Sigmoid colon (tissue), 6 donors: ENCODE measurements at regions not wholly inside any gene's neighbourhood (a gene's known extent, or its start where the extent isn't known, plus 50 kb on each side); places are given as distances from the start of the nearest gene placed in this dataset.

Source experiments
- DNase-seq: peaks from one replicate; pipeline ENCODE4 v3.0.0-alpha.2; 2019
- H3K27ac ChIP-seq, 4 donors: fragments of 200-600 bp; sonication (generic); one replicate each; pipeline ENCODE4 v1.5.1; 2016 to 2019; ENCODE audit warnings: mild to moderate bottlenecking in 1 of 4
- H3K27me3 ChIP-seq, 3 donors: fragments of 200-600 bp; sonication (generic); one replicate each; pipeline ENCODE4 v1.5.1; 2019; ENCODE audit warnings: mild to moderate bottlenecking in 1 of 3
- H3K36me3 ChIP-seq, 4 donors: fragments of 200-600 bp; sonication (generic); one replicate each; pipeline ENCODE4 v1.5.1; 2016 to 2019
- H3K4me1 ChIP-seq, 4 donors: fragments of 200-600 bp; sonication (generic); one replicate each; pipeline ENCODE4 v1.5.1; 2017 to 2019
- H3K4me3 ChIP-seq, 4 donors: fragments of 200-600 bp; sonication (generic); one replicate each; pipeline ENCODE4 v1.5.1; 2017 to 2019; ENCODE audit warnings: mild to moderate bottlenecking in 2 of 4, moderate library complexity in 1 of 4
- H3K9me3 ChIP-seq, 4 donors: fragments of 200-600 bp in 3 of 4; sonication (generic) in 3 of 4; one replicate each; pipeline versions ENCODE4 v1.5.1 to v1.6.1; 2013 to 2019
- EP300 ChIP-seq, 4 donors: sonication (generic); formaldehyde crosslinking; IDR thresholded peaks; one replicate each; pipeline ENCODE4 v1.6.1; 2017; ENCODE audit warnings: antibody characterized with exemption in 4 of 4
- POLR2A ChIP-seq, 2 donors: fragments of 450-650 bp; IDR thresholded peaks; one replicate each; pipeline ENCODE4 v1.6.1; 2016; ENCODE audit warnings: antibody characterized with exemption in 2 of 2, mild to moderate bottlenecking in 2 of 2, moderate library complexity in 2 of 2
- POLR2AphosphoS5 ChIP-seq, 4 donors: sonication (generic); formaldehyde crosslinking; IDR thresholded peaks; one replicate each; pipeline ENCODE4 v1.6.1; 2017; ENCODE audit warnings: antibody characterized with exemption in 4 of 4
- WGBS, 2 donors: extraction: QIAGEN DNeasy Blood & Tissue Kit; methylation state at CpG; one replicate each; pipeline ENCODE4 v1.1.7; 2013; 5-methylcytosine and 5-hydroxymethylcytosine counted together
- intact Hi-C: fragments of 100-400 bp; cut with DNase I; formaldehyde crosslinking; loops from one replicate; pipeline ENCODE4 v1.15.1; 2023
- TF ChIP-seq, protein P1 (sequence below), 4 experiments: fragments of 450-650 bp in 3 of 4; fragments of 200-600 bp in 1 of 4; IDR thresholded peaks; one replicate each; pipeline ENCODE4 v1.5.1; 2016 to 2019; ENCODE audit warnings: antibody characterized with exemption in 4 of 4, mild to moderate bottlenecking in 3 of 4, moderate library complexity in 2 of 4
- donor health status: healthy with polysubstance abuse.
- donor health status: healthy.

- Histone ChIP-seq H3K4me1 (no peaks in the 10 kb centered on the region), H3K27ac (no peak overlapping the region), H3K9me3 (no peaks in the 10 kb centered on the region), H3K4me3 (no peak overlapping the region), H3K36me3 (no peaks in the 10 kb centered on the region), H3K27me3 (peaks cover 0 to 79% (median 28%) of the 10 kb centered on the region in 3 donors)
- intact Hi-C loops: no loop called here
- peak; percentile 56 for DNase-seq
- 82 to 87% methylated on average over 31 of the region's 31 CpGs for WGBS, 2 donors
- TF ChIP-seq EP300 (IDR thresholded peaks at IDR 0.05): no peak
Measured at GRCh38 chr20:63091901-63092659, 85.3 kb upstream of the BHLHE23 start.

DNA sequence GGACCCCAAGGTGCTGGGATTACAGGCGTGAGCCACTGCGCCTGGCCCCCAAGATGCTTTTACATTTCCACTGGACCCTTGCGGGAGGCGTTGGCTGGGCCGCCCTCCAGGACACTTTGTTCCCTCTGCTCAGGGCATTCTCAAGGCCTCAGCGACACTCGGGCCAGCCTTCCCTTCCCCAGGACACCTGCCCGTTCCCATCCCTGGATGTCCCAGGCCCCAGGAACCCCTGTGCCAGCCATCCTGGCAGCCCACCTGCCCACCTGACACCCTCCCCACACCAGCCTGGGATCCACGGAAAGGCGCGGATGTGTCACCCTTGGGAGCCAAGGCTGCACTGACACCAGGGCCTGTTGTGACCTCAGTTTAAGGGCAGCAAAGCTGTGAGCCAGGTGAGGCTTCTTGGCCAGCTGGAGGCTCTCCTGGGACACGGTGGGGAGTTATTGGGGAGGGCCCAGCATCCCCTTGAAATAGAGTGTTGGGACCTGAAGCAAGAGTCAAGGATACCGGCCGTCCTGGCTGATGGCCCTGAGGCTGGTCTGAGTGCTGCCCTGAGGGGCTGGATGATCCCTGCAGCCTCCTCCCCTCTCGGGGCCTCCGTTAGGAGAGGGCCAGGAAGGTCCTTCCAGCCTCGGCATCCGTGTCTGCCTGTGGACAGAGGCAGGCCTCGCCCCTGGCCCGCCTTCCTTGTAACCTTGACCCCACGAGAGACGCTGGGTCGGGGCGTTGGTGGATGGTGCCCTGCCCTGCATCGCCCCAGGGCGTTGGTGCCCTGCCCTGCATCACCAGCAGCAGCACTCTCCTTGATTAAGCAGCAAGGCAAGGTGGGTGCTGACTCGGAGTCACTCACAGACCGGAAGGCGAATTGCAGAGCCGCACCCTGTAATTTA is 84.2 kb upstream of the BHLHE23 start:
- Histone ChIP-seq H3K9me3 (no peaks in the 10 kb centered on the region), H3K27me3 (peaks cover 0 to 68% (median 20%) of the 10 kb centered on the region in 3 donors), H3K36me3 (no peaks in the 10 kb centered on the region), H3K4me1 (no peaks in the 10 kb centered on the region), H3K4me3 (no peak overlapping the region), H3K27ac (no peak overlapping the region)
- 47 to 74% methylated on average over 30 of the region's 30 CpGs for WGBS, 2 donors
- intact Hi-C loops: no loop called here
- peak; percentile 39 for DNase-seq
- no peak for TF ChIP-seq POLR2A (IDR thresholded peaks at IDR 0.05)
- TF ChIP-seq POLR2AphosphoS5 (IDR thresholded peaks at IDR 0.05): no peak
- TF ChIP-seq, protein P1, sequence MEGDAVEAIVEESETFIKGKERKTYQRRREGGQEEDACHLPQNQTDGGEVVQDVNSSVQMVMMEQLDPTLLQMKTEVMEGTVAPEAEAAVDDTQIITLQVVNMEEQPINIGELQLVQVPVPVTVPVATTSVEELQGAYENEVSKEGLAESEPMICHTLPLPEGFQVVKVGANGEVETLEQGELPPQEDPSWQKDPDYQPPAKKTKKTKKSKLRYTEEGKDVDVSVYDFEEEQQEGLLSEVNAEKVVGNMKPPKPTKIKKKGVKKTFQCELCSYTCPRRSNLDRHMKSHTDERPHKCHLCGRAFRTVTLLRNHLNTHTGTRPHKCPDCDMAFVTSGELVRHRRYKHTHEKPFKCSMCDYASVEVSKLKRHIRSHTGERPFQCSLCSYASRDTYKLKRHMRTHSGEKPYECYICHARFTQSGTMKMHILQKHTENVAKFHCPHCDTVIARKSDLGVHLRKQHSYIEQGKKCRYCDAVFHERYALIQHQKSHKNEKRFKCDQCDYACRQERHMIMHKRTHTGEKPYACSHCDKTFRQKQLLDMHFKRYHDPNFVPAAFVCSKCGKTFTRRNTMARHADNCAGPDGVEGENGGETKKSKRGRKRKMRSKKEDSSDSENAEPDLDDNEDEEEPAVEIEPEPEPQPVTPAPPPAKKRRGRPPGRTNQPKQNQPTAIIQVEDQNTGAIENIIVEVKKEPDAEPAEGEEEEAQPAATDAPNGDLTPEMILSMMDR (IDR thresholded peaks at IDR 0.05): no peak
- TF ChIP-seq EP300 (IDR thresholded peaks at IDR 0.05): no peak

DNA sequence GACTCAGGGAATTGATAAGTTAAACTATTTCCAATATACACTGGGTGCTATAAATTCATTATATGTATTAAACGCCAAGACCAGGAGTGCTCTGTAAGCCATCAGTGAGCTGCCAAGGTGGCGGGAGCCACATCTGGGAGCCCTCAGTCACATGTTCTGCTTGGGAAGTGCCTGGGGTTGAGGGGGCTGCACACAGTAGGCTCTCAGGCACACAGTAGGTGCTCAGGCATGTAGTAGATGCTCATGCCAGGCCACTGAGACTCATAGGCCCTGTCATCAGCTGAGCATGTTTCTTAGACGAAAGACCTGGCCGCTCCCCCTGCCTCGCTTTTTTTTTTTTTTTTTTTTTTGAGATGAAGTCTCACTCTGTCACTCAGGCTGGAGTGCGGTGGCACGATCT is 83.3 kb upstream of the BHLHE23 start:
- H3K4me3 ChIP-seq: no peak overlapping the region
- peaks cover 0 to 67% (median 20%) of the 10 kb centered on the region in 3 donors for H3K27me3 ChIP-seq
- H3K9me3 ChIP-seq: no peaks in the 10 kb centered on the region
- H3K27ac ChIP-seq: no peak overlapping the region
- intact Hi-C loops: no loop called here
- TF ChIP-seq EP300 (IDR thresholded peaks at IDR 0.05) (no peak), POLR2AphosphoS5 (IDR thresholded peaks at IDR 0.05) (no peak), POLR2A (IDR thresholded peaks at IDR 0.05) (no peak)
- peak; percentile 26 for DNase-seq
- 81 to 83% methylated on average over 7 of the region's 7 CpGs for WGBS, 2 donors
- no peaks in the 10 kb centered on the region for H3K4me1 ChIP-seq
- no peaks in the 10 kb centered on the region for H3K36me3 ChIP-seq

DNA sequence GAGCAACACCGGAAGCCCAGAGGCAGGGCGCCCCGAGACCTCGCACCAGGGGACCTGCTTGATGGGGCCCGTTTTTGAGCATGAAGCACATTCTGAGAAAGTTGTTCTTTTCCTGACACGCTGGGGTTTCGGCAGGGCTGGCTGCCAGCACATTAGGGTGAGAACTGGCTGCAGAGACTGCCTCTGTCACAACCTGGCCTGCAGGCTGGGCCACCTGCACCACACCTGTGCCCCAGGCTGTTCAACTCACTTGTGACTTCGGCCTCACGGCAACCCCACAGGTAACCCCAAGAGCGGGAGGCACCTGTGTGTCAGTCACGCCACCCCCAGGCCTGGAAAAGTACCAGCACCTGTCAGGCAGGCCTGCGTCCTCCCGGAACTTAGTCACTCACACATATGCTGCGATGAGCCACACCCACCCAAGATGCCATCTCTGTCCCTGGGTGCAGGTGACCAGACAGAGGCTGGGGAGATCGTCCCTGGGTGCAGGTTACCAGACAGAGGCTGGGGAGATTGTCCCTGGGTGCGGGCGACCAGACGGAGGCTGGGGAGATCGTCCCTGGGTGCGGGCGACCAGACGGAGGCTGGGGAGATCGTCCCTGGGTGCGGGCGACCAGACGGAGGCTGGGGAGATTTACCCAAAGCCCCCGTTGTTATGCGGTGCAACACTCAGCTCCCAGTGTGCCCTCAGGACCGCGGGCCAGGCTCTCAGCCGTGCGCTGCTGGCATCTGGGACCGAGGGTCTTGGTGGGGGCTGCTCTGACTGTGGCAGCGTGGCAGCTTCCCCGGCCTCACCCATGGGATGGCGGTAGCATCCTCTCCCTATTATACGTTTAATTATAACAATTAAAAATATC is 82.5 kb upstream of the BHLHE23 start:
- H3K27ac ChIP-seq: no peak overlapping the region
- intact Hi-C loops: no loop called here
- peak; percentile 50 for DNase-seq

More for the DNA sequence above, 82.5 kb upstream of the BHLHE23 start:
- no peaks in the 10 kb centered on the region for H3K4me1 ChIP-seq
- peaks cover 0 to 67% (median 22%) of the 10 kb centered on the region in 3 donors for H3K27me3 ChIP-seq
- 73 to 86% methylated on average over 37 of the region's 37 CpGs for whole genome bisulfite sequencing, 2 donors
- no peaks in the 10 kb centered on the region for H3K36me3 ChIP-seq
- H3K4me3 ChIP-seq: no peak overlapping the region
- no peak for TF ChIP-seq POLR2A (IDR thresholded peaks at IDR 0.05)
- no peak for TF ChIP-seq EP300 (IDR thresholded peaks at IDR 0.05)
- TF ChIP-seq POLR2AphosphoS5 (IDR thresholded peaks at IDR 0.05): no peak
- TF ChIP-seq, protein P1 (IDR thresholded peaks at IDR 0.05): no peak
- no peaks in the 10 kb centered on the region for H3K9me3 ChIP-seq
